ENCODE measurements at regions not wholly inside any gene's neighbourhood (a gene's known extent, or its start where the extent isn't known, plus 50 kb on each side); places are given as distances from the start of the nearest gene placed in this dataset.

DNA sequence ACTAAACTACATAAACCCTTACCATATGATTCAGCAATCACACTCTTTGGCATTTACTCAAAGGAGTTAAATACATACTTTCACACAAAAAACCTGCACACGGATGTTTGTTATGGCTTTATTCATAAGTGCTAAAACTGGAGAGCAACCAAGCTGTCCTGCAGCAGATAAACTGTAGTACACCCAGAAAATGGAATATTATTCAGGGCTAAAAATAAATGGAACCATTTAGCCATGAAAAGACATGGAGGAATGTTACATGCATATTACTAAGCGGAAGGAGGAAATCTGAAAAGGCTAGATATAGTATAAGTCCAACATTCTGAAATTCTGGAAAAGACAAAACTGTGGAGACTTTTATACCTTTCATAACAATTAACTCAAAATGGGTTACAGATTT is 73.6 kb upstream of the PHACTR3 start:
- H3K27me3 ChIP-seq (ENCODE audit: control insufficient read depth, insufficient read depth, low read length) = peaks cover 10% of the 10 kb centered on the region; the same call in 1 of the 2 replicates
- DNase-seq = no peak
- H3K36me3 ChIP-seq (replicated peaks; ENCODE audit: control insufficient read depth, insufficient read depth, low read length) = no peaks in the 10 kb centered on the region
- no peak overlapping the region for H3K4me3 ChIP-seq (ENCODE audit: insufficient read depth, low read depth, low read length)

DNA sequence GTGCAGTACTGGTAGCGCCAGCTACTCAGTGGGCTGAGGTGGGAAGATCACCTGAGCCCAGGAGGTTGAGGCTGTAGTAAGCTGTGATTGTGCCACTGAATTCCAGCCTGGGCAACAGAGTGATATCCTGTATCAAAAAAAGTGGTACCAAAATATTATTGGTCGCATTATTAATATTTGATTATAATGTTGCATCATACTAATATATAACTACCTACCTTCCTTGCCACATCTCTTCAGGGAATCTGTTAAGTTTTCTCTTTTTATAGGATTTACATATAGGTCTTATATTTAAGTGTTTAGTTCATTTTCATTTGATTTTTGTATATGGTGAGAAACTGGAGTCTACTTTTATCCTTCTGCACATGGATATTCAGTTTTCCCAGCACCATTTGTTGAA is 66.3 kb upstream of the PHACTR3 start:
- no peak for DNase-seq

DNA sequence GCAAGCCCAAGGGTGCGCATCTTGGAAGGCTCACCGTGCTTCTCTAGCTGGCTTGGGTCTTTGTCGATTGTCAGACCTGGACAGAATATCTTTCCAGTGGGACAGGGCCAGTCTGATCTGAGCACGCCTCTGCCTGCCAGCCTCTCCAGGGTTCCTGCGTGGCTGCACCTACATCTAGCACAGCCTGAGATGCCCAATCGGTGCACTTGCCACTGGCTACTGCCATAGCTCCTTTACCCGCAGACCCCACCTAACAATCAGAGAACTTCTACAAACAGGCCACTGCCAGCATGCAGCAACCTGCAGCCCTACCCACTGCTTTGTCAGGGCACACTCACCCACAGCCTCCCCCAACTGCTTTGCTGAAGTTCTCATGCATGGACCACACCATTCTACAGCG is 56.7 kb upstream of the PHACTR3 start:
- no peaks in the 10 kb centered on the region for H3K36me3 ChIP-seq (replicated peaks; ENCODE audit: control insufficient read depth, insufficient read depth, low read length)
- H3K4me3 ChIP-seq (ENCODE audit: insufficient read depth, low read depth, low read length) = no peak overlapping the region
- no peak for DNase-seq
- no peaks in the 10 kb centered on the region; the same call in 1 of the 2 replicates for H3K27me3 ChIP-seq (ENCODE audit: control insufficient read depth, insufficient read depth, low read length)

More for the DNA sequence above, 66.3 kb upstream of the PHACTR3 start:
- no peak overlapping the region for H3K4me3 ChIP-seq (ENCODE audit: insufficient read depth, low read depth, low read length)
- no peaks in the 10 kb centered on the region for H3K36me3 ChIP-seq (replicated peaks; ENCODE audit: control insufficient read depth, insufficient read depth, low read length)
- H3K27me3 ChIP-seq (ENCODE audit: control insufficient read depth, insufficient read depth, low read length) = no peaks in the 10 kb centered on the region

Measured in H7 (cell line).